ENCODE measurements at regions not wholly inside any gene's neighbourhood (a gene's known extent, or its start where the extent isn't known, plus 50 kb on each side); places are given as distances from the start of the nearest gene placed in this dataset.

DNA sequence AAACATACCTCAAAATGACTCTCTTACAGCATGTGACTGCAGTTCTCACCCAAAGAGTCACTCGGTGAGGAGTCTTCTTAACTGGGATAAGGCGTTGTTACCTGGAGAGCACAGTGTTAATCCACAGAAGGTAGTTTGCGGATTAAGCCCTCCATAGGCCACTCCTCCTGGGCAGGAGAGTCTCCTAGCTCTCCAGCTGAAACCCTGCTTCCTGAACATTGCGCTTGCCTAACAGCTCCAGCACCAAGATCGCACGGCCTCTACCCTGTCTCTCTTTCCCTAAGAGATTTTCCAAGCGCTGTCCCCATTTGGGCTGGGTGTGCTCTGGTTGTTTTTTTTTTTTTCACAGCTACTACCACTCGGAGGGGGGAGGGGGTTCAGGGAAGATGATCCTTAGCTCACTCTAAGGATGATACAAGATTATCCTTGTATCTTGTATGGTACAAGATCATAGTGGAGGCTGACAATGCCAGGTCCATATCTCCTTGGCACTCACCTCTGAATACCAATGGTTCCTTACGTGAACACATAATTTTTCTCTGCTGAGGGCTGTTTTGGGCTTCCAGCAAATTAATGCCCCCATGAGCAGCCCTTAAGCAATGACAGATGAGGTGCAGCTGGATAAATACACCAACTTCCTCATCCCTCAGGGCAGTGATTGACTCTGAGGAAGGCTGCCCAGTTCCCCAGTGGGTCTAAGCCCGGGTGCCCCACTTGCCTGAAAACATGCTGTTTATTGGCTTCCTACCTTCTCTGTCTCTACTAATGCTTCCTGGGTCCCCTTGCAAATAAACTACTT lies 185.2 kb upstream of the TSC22D2 start:
- H3K4me3 ChIP-seq (ENCODE audit: extremely low read depth in 1 of 4, insufficient read depth in 2 of 4, low read depth in 3 of 4, low read length in 4 of 4) = no peak overlapping the region
- no peak overlapping the region for H3K23ac ChIP-seq (ENCODE audit: insufficient read length)
- H3K36me3 ChIP-seq (ENCODE audit: control insufficient read depth in 2 of 4, insufficient read depth in 4 of 4, low read length in 3 of 4) = no peaks in the 10 kb centered on the region
- H3K23me2 ChIP-seq (ENCODE audit: low read depth, low read length) = peaks cover 6% of the 10 kb centered on the region; the same call in 1 of the 2 replicates
- peaks cover 0 to 4% of the 10 kb centered on the region in 2 experiments for H4K20me1 ChIP-seq (replicated peaks in 1 of 2; ENCODE audit: control insufficient read depth in 1 of 2, insufficient read depth in 2 of 2, low read length in 2 of 2)
- no peak overlapping the region for H2BK5ac ChIP-seq (ENCODE audit: low read depth, low read length)
- H2BK12ac ChIP-seq (ENCODE audit: low read depth, low read length) = no peak overlapping the region
- H2AFZ ChIP-seq (ENCODE audit: low read length) = 0 out of 2 replicates have a peak overlapping the region, but pooled peaks have one; percentile 6
- H3K27ac ChIP-seq (ENCODE audit: low read depth, low read length) = no peak overlapping the region
- no peak overlapping the region for H2BK20ac ChIP-seq (ENCODE audit: low read length)
- H3K9ac ChIP-seq (replicated peaks in 1 of 4; ENCODE audit: extremely low read depth in 1 of 4, low read depth in 3 of 4, low read length in 3 of 4) = no peak overlapping the region
- no peaks in the 10 kb centered on the region for H3K79me1 ChIP-seq (ENCODE audit: low read depth, low read length)
- H2BK15ac ChIP-seq (ENCODE audit: low read length) = no peak overlapping the region
- no peak overlapping the region for H4K5ac ChIP-seq (ENCODE audit: insufficient read length, low read depth, low read length)
- ChIA-PET POLR2A (ENCODE audit: partially characterized antibody) (interaction anchor here (0.6 to 1.3 kb wide), 2 partner anchors 15 to 255 kb away, joined by 3 to 8 read pairs; no protein-coding TSS in a partner anchor), CTCF (ENCODE audit: partially characterized antibody) (interaction anchor here (0.7 to 2.6 kb wide), 18 partner anchors 10 to 305 kb away, joined by 3 to 18 read pairs (median 4); partner anchors contain the start of gene PFN2)
- peak overlapping the region in 1 of 2 experiments; percentile 65; a peak in 1 of 4 replicates for H3K4me2 ChIP-seq (ENCODE audit: insufficient read depth in 1 of 2, low read depth in 2 of 2, low read length in 2 of 2)
- 75% methylated on average over 10 of the region's 10 CpGs; no CpG with 5 or more reads in 1 of the 2 experiments for WGBS, 2 experiments (ENCODE audit: extremely low coverage in 1 of 2, insufficient coverage in 1 of 2, insufficient read length in 1 of 2, insufficient replicate concordance in 2 of 2, low coverage in 1 of 2, low lambda C conversion rate in 2 of 2, missing lambda C conversion rate in 1 of 2)
- peak; percentile 52 for FAIRE-seq
- no peaks in the 10 kb centered on the region for H3K79me2 ChIP-seq (ENCODE audit: control insufficient read depth in 1 of 2, insufficient read depth in 2 of 2, low read length in 2 of 2)
- no peak overlapping the region for H3K14ac ChIP-seq (ENCODE audit: insufficient read length)
- H3K18ac ChIP-seq (ENCODE audit: extremely low read depth, low read length) = no peak overlapping the region
- H3K4ac ChIP-seq (replicated peaks; ENCODE audit: insufficient read length, low read depth, low read length) = no peak overlapping the region
- H3K56ac ChIP-seq (replicated peaks; ENCODE audit: insufficient read length, low read depth, low read length) = no peak overlapping the region
- H2AK5ac ChIP-seq (ENCODE audit: low read depth, low read length) = no peak overlapping the region
- DNase-seq (ENCODE audit: low read depth in 1 of 2, low spot score in 2 of 2) = no peak
- H3K27me3 ChIP-seq (replicated peaks in 1 of 4; ENCODE audit: control insufficient read depth in 3 of 4, extremely low read depth in 1 of 4, insufficient read depth in 3 of 4, low read length in 3 of 4) = peaks cover 0 to 7% (median 2%) of the 10 kb centered on the region in 4 experiments; a peak in 5 of 7 replicates
- peaks cover 5 to 13% (median 6%) of the 10 kb centered on the region in 4 experiments; a peak in 6 of 7 replicates for H3K4me1 ChIP-seq (replicated peaks in 1 of 4; ENCODE audit: control insufficient read depth in 3 of 4, insufficient read depth in 4 of 4, low read length in 3 of 4)
- no peak overlapping the region for H4K91ac ChIP-seq (replicated peaks; ENCODE audit: insufficient read length, low read length)
- H4K8ac ChIP-seq (ENCODE audit: extremely low read depth, insufficient read depth, low read length) = no peak overlapping the region; the same call in 1 of the 2 replicates
- H3K9me3 ChIP-seq (ENCODE audit: insufficient read depth in 2 of 2, low read depth in 1 of 2, low read length in 1 of 2) = peaks cover 1 to 4% of the 10 kb centered on the region in 2 experiments; a peak in 3 of 4 replicates
- H2BK120ac ChIP-seq (replicated peaks; ENCODE audit: low read depth, low read length) = no peak overlapping the region
- TF ChIP-seq EGR1 (IDR thresholded peaks at IDR 0.05; ENCODE audit: borderline replicate concordance, low read depth, low read length) (no peak), CREB1 (IDR thresholded peaks at IDR 0.05) (no peak), JUN (IDR thresholded peaks at IDR 0.05; ENCODE audit: low read depth, low read length) (no peak), POLR2A (IDR thresholded peaks at IDR 0.05; ENCODE audit: control extremely low read depth in 1 of 2, low read depth in 2 of 2, low read length in 2 of 2) (no peak), TEAD4 (IDR thresholded peaks at IDR 0.05; ENCODE audit: low read depth, low read length) (no peak), MAFK (IDR thresholded peaks at IDR 0.05; ENCODE audit: low read depth, low read length) (no peak), POLR2AphosphoS5 (IDR thresholded peaks at IDR 0.05; ENCODE audit: low read depth, low read length) (no peak), RNF2 (IDR thresholded peaks at IDR 0.05; ENCODE audit: borderline replicate concordance, low read depth, low read length, missing control alignments, poor library complexity, severe bottlenecking) (no peak), SIN3A (conservative IDR thresholded peaks at IDR 0.05 in 1 of 2, IDR thresholded peaks at IDR 0.05 in 1 of 2; ENCODE audit: low read depth in 1 of 2, low read length in 2 of 2) (no peak)
- TF ChIP-seq, protein P1, sequence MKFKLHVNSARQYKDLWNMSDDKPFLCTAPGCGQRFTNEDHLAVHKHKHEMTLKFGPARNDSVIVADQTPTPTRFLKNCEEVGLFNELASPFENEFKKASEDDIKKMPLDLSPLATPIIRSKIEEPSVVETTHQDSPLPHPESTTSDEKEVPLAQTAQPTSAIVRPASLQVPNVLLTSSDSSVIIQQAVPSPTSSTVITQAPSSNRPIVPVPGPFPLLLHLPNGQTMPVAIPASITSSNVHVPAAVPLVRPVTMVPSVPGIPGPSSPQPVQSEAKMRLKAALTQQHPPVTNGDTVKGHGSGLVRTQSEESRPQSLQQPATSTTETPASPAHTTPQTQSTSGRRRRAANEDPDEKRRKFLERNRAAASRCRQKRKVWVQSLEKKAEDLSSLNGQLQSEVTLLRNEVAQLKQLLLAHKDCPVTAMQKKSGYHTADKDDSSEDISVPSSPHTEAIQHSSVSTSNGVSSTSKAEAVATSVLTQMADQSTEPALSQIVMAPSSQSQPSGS (IDR thresholded peaks at IDR 0.05; ENCODE audit: low read length) = no peak
